IMR-90 (cell line): ENCODE measurements at regions not wholly inside any gene's neighbourhood (a gene's known extent, or its start where the extent isn't known, plus 50 kb on each side); places are given as distances from the start of the nearest gene placed in this dataset.

Source experiments
- ATAC-seq: fragments of 200-7000 bp; cut with Tn5 transposase; 2 replicates; pipeline ENCODE4 v1.9.1; 2020; ENCODE audit warnings: low read depth, mild to moderate bottlenecking, moderate library complexity
- BruUV-seq: library from RNA; stranded (reverse); fragments of 400-500 nt; replicated peaks from 2 replicates; lab custom pipeline; 2021; lab: Mats Ljungman, UMichigan
- CTCF ChIA-PET: fragments of 300-600 bp; formaldehyde crosslinking; extraction: SDS; loops from one replicate; lab custom pipeline; 2021; ENCODE audit warnings: antibody characterized with exemption; lab: Yijun Ruan, JAX
- POLR2A ChIA-PET: fragments of 300-600 bp; sonication (Branson Sonifier 250); formaldehyde crosslinking; loops from one replicate; lab custom pipeline; 2022; ENCODE audit warnings: antibody characterized with exemption; ENCODE audit not compliant: unreplicated experiment; lab: Charles Lee
- DNase-seq: peaks from one replicate; pipeline ENCODE4 v3.0.0; 2013
- H2AFZ ChIP-seq: replicated peaks from 2 replicates; pipeline ENCODE3; 2013; ENCODE audit warnings: low read length, mild to moderate bottlenecking; ENCODE audit not compliant: poor library complexity
- H2AK5ac ChIP-seq: 2 replicates; pipeline ENCODE4 v1.6.1; 2013; ENCODE audit warnings: low read depth, low read length, inconsistent platforms
- H2AK9ac ChIP-seq: replicated peaks from 2 replicates; pipeline ENCODE3; 2013; ENCODE audit warnings: mild to moderate bottlenecking, low read depth, low read length, moderate library complexity; ENCODE audit not compliant: poor library complexity
- H2BK120ac ChIP-seq: 2 replicates; pipeline ENCODE4 v1.6.1; 2013; ENCODE audit warnings: low read depth, low read length, inconsistent platforms
- H2BK15ac ChIP-seq: 3 replicates; pipeline ENCODE4 v1.6.1; 2013; ENCODE audit warnings: low read depth, low read length, inconsistent platforms
- H2BK20ac ChIP-seq: 2 replicates; pipeline ENCODE4 v1.6.1; 2013; ENCODE audit warnings: low read depth, mild to moderate bottlenecking, inconsistent platforms, low read length, moderate library complexity
- H2BK5ac ChIP-seq: 2 replicates; pipeline ENCODE4 v1.6.1; 2013; ENCODE audit warnings: mild to moderate bottlenecking, low read depth, low read length, inconsistent platforms; ENCODE audit not compliant: poor library complexity, severe bottlenecking
- H3K14ac ChIP-seq: replicated peaks from 2 replicates; pipeline ENCODE4 v1.6.1; 2013; ENCODE audit warnings: low read depth, low read length, inconsistent platforms
- H3K18ac ChIP-seq: 2 replicates; pipeline ENCODE4 v1.6.1; 2013; ENCODE audit warnings: low read depth, low read length, control low read depth
- H3K23ac ChIP-seq: 2 replicates; pipeline ENCODE4 v1.6.1; 2013; ENCODE audit warnings: low read depth, low read length, inconsistent platforms
- H3K27ac ChIP-seq: 2 replicates; pipeline ENCODE4 v1.5.1; 2013; ENCODE audit warnings: mild to moderate bottlenecking, control low read depth, low read length; ENCODE audit not compliant: insufficient read depth
- H3K27me3 ChIP-seq: 2 replicates; pipeline ENCODE4 v1.6.1; 2013; ENCODE audit warnings: low read length; ENCODE audit not compliant: control insufficient read depth, insufficient read depth
- H3K36me3 ChIP-seq: 2 replicates; pipeline ENCODE4 v1.6.1; 2013; ENCODE audit warnings: low read length, mixed read lengths; ENCODE audit not compliant: control insufficient read depth, insufficient read depth
- H3K4ac ChIP-seq: 2 replicates; pipeline ENCODE4 v1.6.1; 2013; ENCODE audit warnings: low read depth, low read length, inconsistent platforms
- H3K4me1 ChIP-seq: 2 replicates; pipeline ENCODE4 v1.6.1; 2013; ENCODE audit warnings: low read length, mixed read lengths; ENCODE audit not compliant: control insufficient read depth, insufficient read depth
- H3K4me2 ChIP-seq: 2 replicates; pipeline ENCODE4 v1.6.1; 2013; ENCODE audit warnings: low read depth, mild to moderate bottlenecking, control low read depth, low read length, moderate library complexity
- H3K4me3 ChIP-seq: 2 replicates; pipeline ENCODE4 v1.5.1; 2013; ENCODE audit warnings: low read depth, mild to moderate bottlenecking, control low read depth, low read length, moderate library complexity; ENCODE audit not compliant: insufficient read depth
- H3K56ac ChIP-seq: 2 replicates; pipeline ENCODE4 v1.6.1; 2013; ENCODE audit warnings: low read length, inconsistent platforms; ENCODE audit not compliant: insufficient read depth; ENCODE audit errors: extremely low read depth
- H3K79me1 ChIP-seq, 2 experiments: 2 replicates each; pipeline ENCODE4 v1.6.1; 2013; ENCODE audit warnings: low read length in 2 of 2, inconsistent platforms in 1 of 2, low read depth in 1 of 2
- H3K9ac ChIP-seq: 2 replicates; pipeline ENCODE4 v1.6.1; 2013; ENCODE audit warnings: low read depth, low read length, control low read depth
- H3K9me1 ChIP-seq: 2 replicates; pipeline ENCODE4 v1.6.1; 2013; ENCODE audit warnings: low read length, inconsistent platforms; ENCODE audit not compliant: insufficient read depth
- H3K9me3 ChIP-seq: 2 replicates; pipeline ENCODE4 v1.6.1; 2013; ENCODE audit warnings: low read length; ENCODE audit not compliant: control insufficient read depth, insufficient read depth
- H4K20me1 ChIP-seq: 2 replicates; pipeline ENCODE4 v1.6.1; 2013; ENCODE audit warnings: low read length, inconsistent platforms; ENCODE audit not compliant: insufficient read depth
- H4K5ac ChIP-seq: 2 replicates; pipeline ENCODE4 v1.6.1; 2013; ENCODE audit warnings: mild to moderate bottlenecking, low read depth, low read length, control low read depth
- H4K8ac ChIP-seq, 2 experiments: 2 replicates each; pipeline ENCODE4 v1.6.1; 2013; ENCODE audit warnings: low read depth in 2 of 2, low read length in 2 of 2, control low read depth in 1 of 2, inconsistent platforms in 1 of 2
- H4K91ac ChIP-seq: 2 replicates; pipeline ENCODE4 v1.6.1; 2013; ENCODE audit warnings: low read depth, low read length, inconsistent platforms; ENCODE audit not compliant: insufficient read depth
- BHLHE40 ChIP-seq: fragments of 150-350 bp; IDR thresholded peaks from 2 replicates; pipeline ENCODE4 v1.6.1; 2016; ENCODE audit warnings: mild to moderate bottlenecking, low read depth, low read length
- CTCF ChIP-seq: conservative IDR thresholded peaks from 2 replicates; pipeline ENCODE4 v1.5.1; 2012; ENCODE audit warnings: mild to moderate bottlenecking, low read depth, low read length, improper control_type of control experiment
- ELK1 ChIP-seq: fragments of 150-350 bp; IDR thresholded peaks from 2 replicates; pipeline ENCODE4 v1.6.1; 2016; ENCODE audit warnings: low read depth, mild to moderate bottlenecking, low read length, moderate library complexity, borderline replicate concordance
- MAFK ChIP-seq: IDR thresholded peaks from 2 replicates; pipeline ENCODE4 v1.6.1; 2012; ENCODE audit warnings: low read depth, low read length, improper control_type of control experiment
- MAZ ChIP-seq: IDR thresholded peaks from 2 replicates; pipeline ENCODE4 v1.6.1; 2012; ENCODE audit warnings: low read depth, mild to moderate bottlenecking, low read length, improper control_type of control experiment, moderate library complexity, borderline replicate concordance
- NFE2L2 ChIP-seq: fragments of 150-350 bp; IDR thresholded peaks from 2 replicates; pipeline ENCODE4 v1.6.1; 2016; ENCODE audit warnings: low read depth, mild to moderate bottlenecking, low read length
- RFX5 ChIP-seq: IDR thresholded peaks from 2 replicates; pipeline ENCODE4 v1.8.0; 2012; ENCODE audit warnings: low read depth, mild to moderate bottlenecking, low read length, moderate library complexity
- SMC3 ChIP-seq: fragments of 150-350 bp; IDR thresholded peaks from 2 replicates; pipeline ENCODE4 v1.6.1; 2016; ENCODE audit warnings: low read depth, mild to moderate bottlenecking, antibody characterized with exemption, low read length, moderate library complexity
- USF2 ChIP-seq: fragments of 150-350 bp; IDR thresholded peaks from 2 replicates; pipeline ENCODE4 v1.6.1; 2017; ENCODE audit warnings: mild to moderate bottlenecking, antibody characterized with exemption, low read length, low read depth
- WGBS, 2 experiments: methylation state at CpG; one replicate each; pipeline versions ENCODE4 v1.1.5 to v1.1.7; 2013; ENCODE audit warnings: missing lambda C conversion rate in 2 of 2; ENCODE audit not compliant: insufficient read length in 1 of 2; ENCODE audit errors: extremely low coverage in 2 of 2; 5-methylcytosine and 5-hydroxymethylcytosine counted together
- dilution Hi-C: fragments of 300-500 bp; cut with HindIII; formaldehyde crosslinking; loops from one replicate; pipeline ENCODE4 v1.14.3; 2018; ENCODE audit warnings: low sequenced_read_pairs; ENCODE audit not compliant: unreplicated experiment
- in situ Hi-C: fragments of 300-500 bp; cut with MboI; formaldehyde crosslinking; loops from 3 replicates; pipeline ENCODE4 v1.14.3; 2019; ENCODE audit warnings: low sequenced_read_pairs, inconsistent platforms, mixed read lengths
- intact Hi-C: fragments of 100-400 bp; cut with micrococcal nuclease; formaldehyde crosslinking; loops from 2 replicates; pipeline ENCODE4 v1.10.0; 2022

- H3K9me3 ChIP-seq, result no peaks in the 10 kb centered on the region
- H3K9ac ChIP-seq, result no peak overlapping the region
- dilution Hi-C loops (no loop called here), intact Hi-C loops (no loop called here), in situ Hi-C loops (loop anchor here (25.0 kb wide), 1 partner anchor 605 kb away; no protein-coding TSS in a partner anchor)
- ChIA-PET CTCF (interaction anchor here (1.4 kb wide), 1 partner anchor 49 kb away, joined by 3 read pairs; no protein-coding TSS in a partner anchor), POLR2A (no interaction called here)
- no CpG with 5 or more reads among the region's 1 CpG for WGBS, 2 experiments
- H3K4me2 ChIP-seq, result no peak overlapping the region
- no TSS peak for BruUV-seq
- H4K8ac ChIP-seq, result no peak overlapping the region
- no peak overlapping the region for H3K4ac ChIP-seq
- H3K27me3 ChIP-seq, result no peaks in the 10 kb centered on the region
- no peak overlapping the region for H2AK5ac ChIP-seq
- no peak overlapping the region for H2AFZ ChIP-seq
- H2BK5ac ChIP-seq, result no peak overlapping the region
- H3K4me3 ChIP-seq, result no peak overlapping the region
- H2BK120ac ChIP-seq, result no peak overlapping the region
- no peaks in the 10 kb centered on the region for H3K36me3 ChIP-seq
- no peak overlapping the region for H2BK20ac ChIP-seq
- H3K56ac ChIP-seq, result no peak overlapping the region
- H3K27ac ChIP-seq, result no peak overlapping the region
- H4K5ac ChIP-seq, result no peak overlapping the region
- H4K91ac ChIP-seq, result no peak overlapping the region
- H2AK9ac ChIP-seq, result no peak overlapping the region
- H3K23ac ChIP-seq, result no peak overlapping the region
- no peak overlapping the region for H2BK15ac ChIP-seq
- DNase-seq (no peak), ATAC-seq (no peak)
- TF ChIP-seq CTCF, result no peak
- no peak for TF ChIP-seq SMC3
- no peak for TF ChIP-seq ELK1
- no peak for TF ChIP-seq MAZ
- TF ChIP-seq MAFK, result no peak
- TF ChIP-seq NFE2L2, result no peak
- no peak for TF ChIP-seq BHLHE40
- TF ChIP-seq USF2, result no peak
- TF ChIP-seq RFX5, result no peak
- H3K14ac ChIP-seq, result no peak overlapping the region
- H3K18ac ChIP-seq, result no peak overlapping the region
- no peaks in the 10 kb centered on the region for H4K20me1 ChIP-seq
- no peaks in the 10 kb centered on the region for H3K4me1 ChIP-seq
- H3K79me1 ChIP-seq, result no peaks in the 10 kb centered on the region
- no peaks in the 10 kb centered on the region for H3K9me1 ChIP-seq
Observed at GRCh38 chr11:87967459-87967858, 207.8 kb downstream of the RAB38 start.
